Coronary artery (tissue), 2 donors: ENCODE measurements at regions not wholly inside any gene's neighbourhood (a gene's known extent, or its start where the extent isn't known, plus 50 kb on each side); places are given as distances from the start of the nearest gene placed in this dataset.

Experiments
- DNase-seq: peaks from one replicate; pipeline ENCODE4 v3.0.0-alpha.2; 2017; ENCODE audit warnings: low spot score
- H3K27ac ChIP-seq, 2 donors: fragments of 200-600 bp; sonication (generic); one replicate each; pipeline ENCODE4 v1.5.1; 2016 to 2019
- H3K4me3 ChIP-seq: fragments of 200-600 bp; sonication (generic); 2 replicates; pipeline ENCODE4 v1.5.1; 2016; ENCODE audit warnings: mild to moderate bottlenecking, moderate library complexity
- TF ChIP-seq, protein P1 (sequence below): fragments of 200-600 bp; sonication (generic); IDR thresholded peaks from one replicate; pipeline ENCODE4 v1.5.1; 2019; ENCODE audit warnings: antibody characterized with exemption

DNA sequence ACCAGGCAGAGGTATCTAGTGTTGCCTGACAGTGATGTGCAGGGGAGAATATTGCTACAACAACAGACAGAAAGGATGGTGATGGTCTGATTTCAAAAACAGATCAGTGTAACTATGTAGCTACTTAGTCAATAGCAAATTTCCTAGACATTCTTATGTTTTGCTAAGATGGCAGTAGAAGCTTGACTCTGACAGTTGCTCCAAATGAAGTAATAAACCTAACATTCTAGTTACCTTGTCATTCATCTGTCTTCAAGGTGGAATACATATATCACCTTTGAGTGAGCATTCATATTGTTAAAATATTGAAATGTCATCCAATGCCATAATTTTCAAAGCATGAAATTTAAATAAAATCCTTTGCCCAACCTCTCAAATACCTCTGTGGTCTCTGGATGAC is 617.4 kb downstream of the USP25 start:
- Histone ChIP-seq H3K4me3 (no peak overlapping the region), H3K27ac (no peak overlapping the region)
- no peak for DNase-seq
- TF ChIP-seq, protein P1, sequence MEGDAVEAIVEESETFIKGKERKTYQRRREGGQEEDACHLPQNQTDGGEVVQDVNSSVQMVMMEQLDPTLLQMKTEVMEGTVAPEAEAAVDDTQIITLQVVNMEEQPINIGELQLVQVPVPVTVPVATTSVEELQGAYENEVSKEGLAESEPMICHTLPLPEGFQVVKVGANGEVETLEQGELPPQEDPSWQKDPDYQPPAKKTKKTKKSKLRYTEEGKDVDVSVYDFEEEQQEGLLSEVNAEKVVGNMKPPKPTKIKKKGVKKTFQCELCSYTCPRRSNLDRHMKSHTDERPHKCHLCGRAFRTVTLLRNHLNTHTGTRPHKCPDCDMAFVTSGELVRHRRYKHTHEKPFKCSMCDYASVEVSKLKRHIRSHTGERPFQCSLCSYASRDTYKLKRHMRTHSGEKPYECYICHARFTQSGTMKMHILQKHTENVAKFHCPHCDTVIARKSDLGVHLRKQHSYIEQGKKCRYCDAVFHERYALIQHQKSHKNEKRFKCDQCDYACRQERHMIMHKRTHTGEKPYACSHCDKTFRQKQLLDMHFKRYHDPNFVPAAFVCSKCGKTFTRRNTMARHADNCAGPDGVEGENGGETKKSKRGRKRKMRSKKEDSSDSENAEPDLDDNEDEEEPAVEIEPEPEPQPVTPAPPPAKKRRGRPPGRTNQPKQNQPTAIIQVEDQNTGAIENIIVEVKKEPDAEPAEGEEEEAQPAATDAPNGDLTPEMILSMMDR = no peak

DNA sequence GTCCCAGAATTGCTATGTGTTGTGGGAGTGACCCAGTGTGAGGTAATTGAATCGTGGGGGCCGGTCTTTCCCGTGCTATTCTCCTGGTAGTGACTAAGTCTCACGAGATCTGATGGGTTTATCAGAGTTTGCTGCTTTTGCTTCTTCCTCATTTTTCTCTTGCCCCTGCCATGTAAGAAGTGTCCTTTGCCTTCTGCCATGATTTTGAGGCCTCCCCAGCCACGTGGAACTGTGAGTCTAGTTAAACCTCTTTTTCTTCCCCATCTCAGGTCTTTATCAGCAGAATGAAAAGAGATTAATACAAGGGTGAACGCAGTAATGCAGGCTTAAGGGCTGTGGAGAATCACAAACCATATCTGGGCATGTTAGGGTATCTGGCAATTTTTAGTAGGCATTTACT is 624.0 kb downstream of the USP25 start:
- no peak for DNase-seq
- TF ChIP-seq, protein P1 = no peak
- Histone ChIP-seq H3K4me3 (no peak overlapping the region), H3K27ac (no peak overlapping the region)

DNA sequence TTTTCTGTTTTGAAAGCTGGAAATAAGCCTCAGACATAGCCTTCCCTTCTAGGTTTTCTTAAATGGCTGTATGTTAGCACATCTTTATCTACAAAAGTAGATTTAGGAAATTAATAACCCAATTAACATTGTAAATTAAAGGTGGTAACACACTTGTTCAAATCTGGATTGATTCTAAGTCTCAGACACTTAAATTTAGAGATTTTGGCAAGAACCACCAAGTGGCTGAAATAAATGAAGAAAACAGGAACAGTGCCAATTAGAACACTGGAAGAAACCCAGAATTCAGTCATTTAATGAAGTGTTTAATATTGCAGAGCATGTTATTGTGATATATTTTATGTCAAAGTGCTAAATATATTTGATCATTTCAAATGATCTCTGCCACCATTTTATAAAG is 628.2 kb downstream of the USP25 start:
- TF ChIP-seq, protein P1 = no peak
- DNase-seq = no peak

DNA sequence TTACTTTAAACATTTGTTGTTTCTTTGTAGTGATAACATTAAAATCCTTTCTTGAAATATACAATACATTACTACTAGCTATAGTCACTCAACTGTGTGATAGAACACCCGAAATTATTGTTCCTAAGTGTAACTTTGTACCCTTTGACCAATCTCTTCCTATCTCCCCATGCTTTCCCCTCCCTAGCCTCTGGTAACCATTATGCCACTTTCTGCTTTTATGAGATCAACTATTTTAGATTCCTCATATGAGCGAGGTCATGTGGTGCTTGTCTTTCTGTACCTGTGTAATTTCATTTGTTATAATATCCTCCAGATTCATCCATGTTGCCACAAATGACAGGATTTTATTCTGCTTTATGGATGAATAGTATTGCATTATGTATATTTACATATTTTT is 629.0 kb downstream of the USP25 start:
- H3K27ac ChIP-seq = no peak overlapping the region
- DNase-seq = no peak
- TF ChIP-seq, protein P1 = no peak
- no peak overlapping the region for H3K4me3 ChIP-seq

More for the DNA sequence above, 628.2 kb downstream of the USP25 start:
- Histone ChIP-seq H3K27ac (no peak overlapping the region), H3K4me3 (no peak overlapping the region)

DNA sequence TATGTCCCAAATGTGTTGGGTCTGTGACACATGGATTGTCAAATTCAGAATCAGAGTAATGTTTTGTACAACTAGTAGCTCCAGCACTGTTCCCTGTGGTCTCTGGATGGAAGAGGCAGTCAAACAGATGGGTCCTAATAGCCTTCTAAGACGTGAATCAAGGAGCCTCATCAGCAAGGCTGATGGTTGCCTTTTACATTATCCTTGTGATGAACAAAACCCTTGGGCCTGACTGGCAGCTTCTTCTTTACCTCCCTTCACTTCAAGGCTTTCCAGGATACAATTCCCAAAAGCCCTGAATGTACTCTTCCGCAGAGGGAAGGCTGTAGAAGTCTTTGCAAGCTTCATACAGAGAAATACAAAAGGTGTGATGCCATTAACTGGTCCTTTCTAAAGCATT is 633.3 kb downstream of the USP25 start:
- DNase-seq = no peak
- Histone ChIP-seq H3K27ac (no peak overlapping the region), H3K4me3 (no peak overlapping the region)
- TF ChIP-seq, protein P1 = no peak

DNA sequence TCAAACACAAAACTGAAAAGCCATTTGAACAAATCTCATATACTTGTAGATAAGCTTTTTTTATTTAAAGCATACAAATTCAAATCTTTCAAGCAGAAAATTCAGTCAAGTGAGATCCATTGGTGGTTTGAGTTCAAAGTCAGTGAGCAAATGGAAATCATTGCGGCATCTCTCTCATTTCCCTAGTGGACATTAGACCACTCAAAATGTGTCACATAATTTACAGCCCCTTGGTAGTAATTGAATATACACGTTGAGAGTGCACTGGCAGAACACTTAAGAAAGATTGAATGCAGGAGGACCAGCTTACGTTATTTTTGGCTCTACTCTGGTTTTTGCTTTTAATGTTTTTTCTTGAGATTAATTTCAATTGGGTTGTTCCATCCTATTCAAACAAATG is 633.7 kb downstream of the USP25 start:
- H3K4me3 ChIP-seq = no peak overlapping the region
- no peak for DNase-seq
- H3K27ac ChIP-seq = no peak overlapping the region
- TF ChIP-seq, protein P1 = no peak

DNA sequence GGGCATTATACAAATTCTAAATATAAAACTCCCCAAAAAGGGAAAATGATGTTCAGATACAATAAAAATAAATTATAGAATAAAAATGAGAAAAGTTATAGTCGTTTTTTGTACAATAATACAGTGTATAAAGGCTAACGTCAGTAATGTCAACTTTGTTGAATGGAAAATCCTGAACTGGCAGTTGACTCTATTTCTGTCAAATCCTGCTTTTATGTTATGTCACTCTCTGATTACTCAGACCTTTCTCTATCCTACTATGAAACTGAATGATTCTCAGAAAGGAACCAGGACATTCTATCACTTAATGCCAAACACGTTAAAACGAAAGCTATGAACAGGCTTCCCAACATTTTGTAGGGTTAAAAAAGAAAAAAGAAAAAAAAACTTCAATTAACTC is 636.4 kb downstream of the USP25 start:
- Histone ChIP-seq H3K27ac (no peak overlapping the region), H3K4me3 (no peak overlapping the region)
- TF ChIP-seq, protein P1 = no peak
- DNase-seq = no peak
